NCI-H2196 (cell line): ENCODE measurements at regions not wholly inside any gene's neighbourhood (a gene's known extent, or its start where the extent isn't known, plus 50 kb on each side); places are given as distances from the start of the nearest gene placed in this dataset.
"Not testable (repeated sequence)": the region's sequence is repeated elsewhere in the genome, so short reads cannot be mapped to it uniquely, and the experiment has no call there.

Experiments used
- DNase-seq: peaks from one replicate; lab custom pipeline; 2025; ENCODE audit not compliant: unreplicated experiment; lab: John Stamatoyannopoulos, UW

DNA sequence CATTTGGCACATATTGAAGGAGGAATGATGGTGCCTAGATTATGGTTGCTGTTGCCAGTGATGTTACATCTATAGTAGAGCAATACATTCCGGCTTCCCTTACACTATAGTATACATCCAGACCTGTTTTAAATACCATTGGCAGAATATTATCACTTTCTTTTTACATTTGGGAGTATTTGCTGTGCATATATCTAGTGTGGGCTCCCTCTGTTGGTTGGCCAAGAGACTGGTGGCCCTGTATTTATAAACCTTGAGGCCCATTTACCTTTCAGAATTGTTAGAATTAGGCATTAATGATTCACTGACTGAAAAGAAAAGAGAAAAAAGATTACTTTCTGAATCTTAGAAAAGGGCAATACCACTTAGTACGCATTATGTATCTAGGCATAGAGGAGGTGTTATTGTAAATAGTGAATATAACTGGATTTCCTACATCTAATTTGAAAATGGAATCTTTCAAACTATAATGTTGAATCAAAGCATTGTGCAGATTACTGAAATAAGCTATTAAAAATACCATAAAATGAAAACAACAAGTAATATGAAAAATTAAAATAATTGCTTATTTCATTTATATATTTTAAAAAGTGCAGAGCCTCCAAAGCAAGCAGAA lies 628.8 kb upstream of the MAN1A1 start:
- DNase-seq = no peak

DNA sequence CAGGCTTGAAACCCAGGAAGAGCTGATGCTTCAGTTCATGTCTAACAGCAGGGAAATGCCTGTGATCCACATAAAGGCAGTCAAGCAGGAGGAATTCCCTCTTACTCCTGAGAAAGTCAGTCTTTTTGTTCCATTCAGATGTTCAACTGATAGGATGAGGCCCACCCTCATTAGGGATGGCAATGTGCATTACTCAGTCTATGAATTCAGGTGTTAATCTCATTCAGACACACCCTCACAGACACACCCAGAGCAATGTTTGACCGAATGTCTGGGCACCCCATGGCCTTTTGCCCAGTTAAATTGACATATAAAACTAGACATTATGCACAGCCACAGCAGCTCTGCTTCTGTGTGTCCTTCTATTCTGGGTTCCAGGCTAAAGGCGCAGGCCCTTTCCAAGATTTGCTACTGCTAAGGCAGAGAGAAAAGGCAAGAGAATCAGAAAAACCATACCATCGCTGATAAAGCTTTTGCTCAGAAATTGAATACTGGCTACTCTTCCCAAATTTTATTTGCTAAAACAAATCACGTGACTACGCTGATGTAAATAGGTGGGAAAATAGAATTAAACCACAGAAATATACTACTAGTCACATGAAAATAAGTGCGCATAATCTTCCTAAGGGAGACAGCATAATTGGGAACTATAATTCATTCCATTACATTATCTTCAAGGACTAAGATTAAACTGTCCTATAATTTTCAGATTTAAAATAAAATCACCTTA lies 625.0 kb upstream of the MAN1A1 start:
- DNase-seq = no peak

DNA sequence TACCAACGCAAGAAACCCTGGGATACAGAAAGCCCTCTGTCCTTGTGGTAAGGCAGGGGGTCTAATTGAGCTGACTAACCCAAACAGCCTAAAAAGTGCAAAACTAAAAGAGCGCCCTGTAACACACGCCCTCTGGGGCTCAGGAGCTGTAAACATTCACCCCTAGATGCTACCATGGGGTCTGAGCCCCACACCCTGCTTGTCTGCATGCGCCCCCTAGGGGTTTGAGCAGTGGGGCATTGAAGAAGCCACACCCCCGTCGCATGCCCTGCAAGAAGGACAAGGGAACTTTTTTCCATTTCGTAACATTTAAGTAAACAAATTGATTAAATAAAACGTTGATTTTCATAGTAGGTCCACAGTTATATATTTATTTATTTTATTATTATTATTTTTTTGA lies 616.9 kb upstream of the MAN1A1 start:
- no peak for DNase-seq

DNA sequence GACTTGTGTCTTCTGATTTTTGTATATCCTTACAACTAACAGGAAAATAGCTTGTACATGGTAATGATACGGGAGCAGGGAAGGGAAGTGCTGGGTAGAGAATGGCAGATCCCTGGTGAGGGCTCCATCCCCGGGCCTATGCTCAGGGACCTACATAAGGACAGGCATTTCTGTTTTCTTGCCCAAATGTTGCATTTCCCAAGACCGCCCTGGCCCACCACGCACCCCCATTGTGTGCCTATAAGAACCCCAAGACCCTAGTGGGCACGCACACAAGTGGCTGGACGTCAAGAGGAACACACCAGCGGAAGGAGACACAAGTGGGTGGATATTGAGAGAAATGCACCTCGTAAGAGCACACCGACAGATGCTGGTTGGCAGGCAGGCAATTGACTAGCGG lies 616.3 kb upstream of the MAN1A1 start:
- no peak for DNase-seq

DNA sequence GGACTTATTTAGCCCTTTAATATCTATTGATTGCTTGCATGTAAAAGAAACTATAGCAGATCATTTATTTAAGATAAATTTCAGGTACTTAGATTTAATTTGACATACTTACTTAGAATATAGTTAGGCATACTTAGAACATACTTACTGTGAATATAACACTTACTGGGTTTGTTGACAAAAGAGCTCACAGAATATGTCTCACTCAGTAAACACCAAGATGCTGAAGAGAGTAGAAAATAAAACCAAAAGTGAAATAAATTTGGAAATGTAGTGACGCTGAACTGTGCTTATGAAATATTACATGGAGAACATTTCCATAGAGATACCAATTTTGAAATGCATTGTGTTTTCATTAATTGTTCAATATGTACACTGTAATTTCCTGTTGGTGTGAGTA lies 615.4 kb upstream of the MAN1A1 start:
- no peak for DNase-seq

DNA sequence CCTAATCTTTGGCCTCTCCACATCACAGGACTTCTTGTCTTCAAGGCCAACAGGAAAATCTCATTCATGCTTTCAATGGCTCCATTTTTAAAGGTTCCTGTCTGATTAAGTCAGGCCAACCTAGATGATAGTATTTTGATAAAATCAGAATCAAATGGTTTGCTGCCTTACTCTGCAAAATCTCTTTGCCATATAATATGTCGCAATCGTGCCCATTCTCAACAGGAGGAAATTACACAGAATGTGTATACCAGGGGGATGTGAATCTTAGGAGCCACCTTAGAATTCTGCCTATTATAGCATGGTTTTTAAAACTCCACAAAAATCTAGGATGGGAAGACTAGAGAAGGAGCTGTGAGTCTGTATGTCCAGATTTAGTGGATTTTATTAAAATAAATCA lies 612.9 kb upstream of the MAN1A1 start:
- DNase-seq = no peak

DNA sequence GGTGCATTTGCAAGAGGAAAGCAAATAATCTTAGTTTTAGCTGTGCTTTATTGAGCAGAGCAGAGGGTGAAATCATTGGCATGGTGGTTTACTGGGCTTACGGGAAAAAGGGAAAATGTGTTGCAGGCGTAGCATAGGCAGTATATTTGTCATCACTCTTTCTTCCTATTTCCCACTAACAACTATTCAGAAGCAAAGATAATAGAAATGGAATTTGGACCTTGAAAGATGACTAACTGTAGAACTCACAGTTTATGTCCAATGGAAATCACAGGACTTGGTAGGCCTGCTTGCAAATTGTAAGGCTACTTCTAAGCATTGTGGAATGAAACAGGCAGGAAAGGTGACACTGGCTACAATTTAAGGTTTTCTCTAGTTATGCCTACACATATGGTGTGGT lies 611.9 kb upstream of the MAN1A1 start:
- no peak for DNase-seq

DNA sequence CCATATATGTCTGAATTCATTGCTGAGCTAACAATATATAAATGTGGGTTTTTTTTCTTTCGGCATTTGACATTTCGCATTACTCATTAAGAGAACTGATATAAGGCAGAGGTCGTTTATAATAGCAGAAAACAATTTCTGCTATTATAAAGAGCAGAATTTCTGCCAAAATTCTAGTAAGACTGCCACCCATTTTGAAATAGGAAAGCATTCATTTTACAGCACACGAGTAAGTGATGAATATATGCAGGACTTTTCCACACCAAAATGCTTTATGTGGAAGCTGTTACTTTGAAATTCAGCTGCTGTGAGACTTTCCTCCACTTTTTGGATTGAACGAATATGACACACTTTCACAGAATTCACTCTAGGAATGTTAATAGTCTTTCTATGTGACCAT lies 610.9 kb upstream of the MAN1A1 start:
- no peak for DNase-seq

DNA sequence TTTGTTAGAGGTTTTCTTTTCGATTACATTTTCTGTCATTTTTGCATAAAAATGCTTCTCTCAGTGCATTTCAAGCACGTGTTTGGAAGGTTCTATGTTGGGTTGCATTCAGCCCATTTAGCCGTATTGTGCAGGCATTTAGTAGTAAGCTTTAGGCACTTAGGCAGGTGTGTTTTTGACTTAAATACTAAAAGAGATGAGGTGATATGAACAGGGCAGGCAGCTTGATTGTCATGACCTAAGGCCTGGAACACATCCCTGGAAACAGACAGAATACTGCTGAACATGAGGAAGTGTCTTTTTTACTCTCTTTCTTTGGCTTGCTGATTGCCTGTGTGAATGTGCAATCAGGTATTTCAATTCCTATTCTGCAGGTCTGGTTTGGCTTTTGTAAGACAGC lies 610.5 kb upstream of the MAN1A1 start:
- no peak for DNase-seq

DNA sequence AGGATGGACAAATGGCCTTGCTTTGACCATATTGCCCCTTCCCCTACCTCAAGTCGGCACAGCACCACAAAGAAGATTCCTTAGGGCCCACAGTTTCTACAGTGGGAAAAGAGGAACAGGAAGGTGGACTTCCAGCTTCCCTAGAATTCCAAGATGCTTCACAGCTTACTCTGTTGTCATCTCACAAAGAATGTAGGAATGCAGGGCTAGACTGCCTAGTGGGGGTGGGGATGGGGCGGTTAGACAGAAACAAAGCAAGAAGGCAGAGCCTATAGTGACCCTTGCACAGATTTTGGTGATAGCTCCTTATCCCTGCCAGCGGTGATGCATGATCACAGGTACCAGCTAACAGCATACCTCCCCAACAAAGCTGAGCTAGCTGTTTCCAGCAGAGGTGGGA lies 607.6 kb upstream of the MAN1A1 start:
- no peak for DNase-seq

DNA sequence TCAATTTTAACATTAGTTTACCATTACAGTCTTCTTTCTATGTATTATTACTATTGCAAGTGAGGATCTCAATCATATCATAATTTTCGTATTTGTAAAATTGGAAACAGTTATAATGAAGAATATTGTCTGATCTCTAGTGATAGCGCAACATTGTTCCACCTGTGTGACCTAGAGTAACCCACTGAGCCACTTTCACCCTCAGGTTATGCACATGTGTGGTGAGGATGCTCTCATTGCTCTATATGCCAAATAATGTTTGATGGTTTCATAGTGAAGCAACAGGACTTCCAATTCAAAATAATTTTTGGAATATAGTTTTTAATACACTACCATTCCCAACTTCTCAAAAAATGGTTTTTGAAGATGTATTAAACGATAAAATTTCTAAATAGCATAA lies 603.1 kb upstream of the MAN1A1 start:
- no peak for DNase-seq

DNA sequence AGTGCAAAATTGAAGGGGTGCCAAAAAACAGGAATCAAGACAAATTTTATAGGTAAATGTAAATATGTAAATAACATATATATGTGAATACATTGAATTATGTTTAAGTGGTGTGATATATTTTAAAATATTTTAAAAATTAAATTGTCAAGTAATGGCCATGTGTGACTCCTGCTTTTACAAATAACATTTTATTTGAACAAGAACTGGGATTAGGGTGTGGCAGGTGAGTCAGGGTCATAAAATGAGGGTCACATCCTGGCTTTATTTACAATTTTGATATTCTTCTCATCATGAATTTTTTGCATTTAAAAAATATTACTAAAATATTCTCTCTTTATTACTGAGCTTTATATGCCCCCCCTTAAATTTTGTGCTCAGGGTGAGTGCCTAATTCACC lies 601.1 kb upstream of the MAN1A1 start:
- no peak for DNase-seq

DNA sequence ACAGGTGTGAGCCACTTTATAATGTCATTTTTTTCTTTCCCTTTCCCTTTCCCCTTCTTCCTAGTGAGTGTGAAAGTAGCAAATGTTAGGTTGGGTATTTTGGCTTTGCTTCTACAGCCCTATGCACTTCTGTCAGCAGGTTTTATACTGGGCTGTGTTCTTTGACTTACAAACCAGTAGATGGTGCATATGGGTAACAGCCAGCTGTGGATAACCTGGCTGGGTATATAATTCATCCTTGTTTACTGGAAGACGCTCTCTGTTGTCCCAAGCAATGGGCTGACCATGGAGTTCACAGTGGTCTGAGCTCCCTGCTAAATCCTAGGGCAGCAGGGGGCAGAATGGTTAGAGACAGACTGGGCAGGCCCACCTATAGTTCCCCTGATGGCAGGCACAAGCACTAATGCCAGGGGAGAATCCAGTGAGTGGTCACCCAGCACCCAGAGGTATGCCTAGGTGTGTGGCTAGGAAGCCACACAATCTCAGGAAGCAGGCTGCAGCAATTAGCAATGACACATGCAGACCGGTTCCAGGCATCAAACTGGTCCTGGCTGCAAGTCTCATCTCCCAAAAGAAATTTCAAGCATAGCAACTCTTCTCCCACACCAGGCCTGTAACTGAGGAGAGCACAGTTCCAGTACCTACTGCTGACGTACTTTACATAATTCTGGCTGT lies 592.7 kb upstream of the MAN1A1 start:
- no peak for DNase-seq

DNA sequence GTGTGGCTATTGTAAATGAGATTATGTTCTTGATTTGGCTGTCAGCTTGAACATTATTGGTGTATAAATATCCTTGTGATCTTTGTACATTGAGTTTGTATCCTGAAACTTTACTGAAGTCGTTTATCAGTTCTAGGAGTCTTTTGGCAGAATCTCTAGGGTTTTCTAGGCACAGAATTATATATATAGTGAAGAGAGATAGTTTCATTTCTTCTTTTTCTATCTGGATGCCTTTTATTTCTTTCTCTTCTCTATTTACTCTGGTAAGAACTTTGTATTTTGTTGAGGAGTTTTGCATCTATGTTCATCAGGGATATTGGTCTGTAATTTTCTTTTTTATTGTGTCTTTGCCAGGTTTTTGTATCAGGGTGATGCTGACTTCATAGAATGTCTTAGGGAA lies 589.2 kb upstream of the MAN1A1 start:
- no peak for DNase-seq

DNA sequence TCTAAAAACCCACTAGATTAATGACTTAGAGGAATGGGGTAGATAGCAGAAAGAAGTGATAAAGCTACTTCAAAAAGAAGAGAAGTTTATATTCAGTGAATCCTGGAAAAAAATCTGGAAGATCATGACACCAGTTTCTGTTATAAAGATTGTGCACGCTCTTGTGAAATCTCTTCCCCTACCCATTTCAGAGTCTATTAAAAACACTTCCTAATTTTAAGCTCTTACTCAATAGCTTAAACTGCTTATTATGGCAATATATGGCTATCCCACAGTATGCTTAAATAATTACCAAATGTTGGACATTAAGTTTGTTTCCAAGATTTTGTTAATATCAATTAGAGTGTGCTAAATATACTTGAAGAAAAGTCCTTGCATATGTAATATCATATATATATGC lies 585.3 kb upstream of the MAN1A1 start:
- DNase-seq = no peak

DNA sequence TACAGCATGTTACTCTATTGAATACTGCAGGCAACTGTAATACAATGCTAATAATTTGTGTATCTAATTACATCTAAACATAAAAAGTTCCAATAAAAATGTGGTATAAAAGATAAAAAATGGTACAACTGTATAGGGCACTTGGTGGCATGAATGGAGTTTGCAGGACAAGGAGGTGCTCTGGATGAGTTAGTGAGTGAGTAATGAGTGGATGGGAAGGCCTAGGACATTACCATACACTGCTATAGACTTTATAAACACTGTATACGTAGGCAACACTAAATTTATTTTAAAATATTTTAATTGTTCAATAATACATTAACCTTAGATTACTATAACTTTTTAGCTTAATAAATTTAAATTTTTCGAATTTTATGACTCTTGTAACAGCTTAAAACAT lies 579.6 kb upstream of the MAN1A1 start:
- no peak for DNase-seq

DNA sequence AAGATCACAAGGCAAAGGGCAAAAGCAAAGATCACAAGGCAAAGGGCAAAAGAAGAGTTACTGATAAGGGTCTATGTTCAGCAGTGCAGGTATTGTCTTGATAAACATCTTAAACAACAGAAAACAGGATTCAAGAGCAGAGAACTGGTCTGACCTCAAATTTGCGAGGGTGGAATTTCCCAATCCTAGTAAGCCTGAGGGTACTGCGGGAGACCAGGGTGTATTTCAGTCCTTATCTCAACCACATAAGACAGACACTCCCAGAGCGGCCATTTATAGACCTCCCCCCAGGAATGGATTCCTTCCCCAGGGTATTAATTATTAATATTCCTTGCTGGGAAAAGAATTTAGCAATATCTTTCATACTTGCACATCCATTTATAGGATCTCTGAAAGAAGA lies 575.3 kb upstream of the MAN1A1 start:
- not testable (repeated sequence) for DNase-seq

DNA sequence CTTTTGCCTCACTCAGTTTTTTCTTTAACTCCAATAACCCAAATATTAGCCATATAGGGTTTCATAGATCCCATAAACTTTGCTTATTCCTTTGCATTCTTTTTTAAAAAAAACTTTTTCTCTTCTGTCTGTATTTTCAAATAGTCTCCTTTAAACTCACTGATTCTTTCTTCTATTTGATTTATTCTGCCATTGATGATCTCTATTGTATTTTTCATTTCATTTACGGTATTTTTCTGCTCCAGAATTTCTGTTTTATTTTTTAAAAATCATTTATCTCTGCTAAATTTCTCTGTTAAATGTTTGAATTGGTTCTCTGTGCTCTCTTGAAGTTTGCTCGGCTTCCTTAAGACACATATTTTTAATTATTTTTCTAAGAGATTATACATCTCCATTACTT lies 573.3 kb upstream of the MAN1A1 start:
- no peak for DNase-seq

DNA sequence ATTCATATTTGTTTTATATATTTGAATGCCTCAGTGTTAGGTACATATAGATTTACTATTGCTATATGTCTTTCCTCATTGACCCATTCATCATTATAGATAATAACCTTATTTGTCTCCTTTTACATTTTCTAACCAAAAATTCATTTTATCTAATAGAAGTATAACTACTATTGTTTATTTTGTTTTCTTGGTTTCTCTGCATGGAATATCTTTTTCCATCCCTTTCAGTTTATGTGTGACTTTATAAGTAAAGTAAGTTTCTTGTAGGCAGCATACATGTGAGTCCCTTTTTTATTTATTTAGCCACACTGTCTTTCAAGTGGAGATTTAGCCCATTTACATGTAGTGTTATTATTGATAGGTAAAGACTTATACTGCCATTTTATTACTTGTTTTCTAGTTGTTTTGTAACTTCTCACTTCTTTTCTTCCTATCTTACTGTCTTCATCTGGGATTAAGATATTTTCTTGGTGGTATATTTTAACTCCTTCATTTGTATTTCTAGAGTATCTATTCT lies 572.0 kb upstream of the MAN1A1 start:
- no peak for DNase-seq

DNA sequence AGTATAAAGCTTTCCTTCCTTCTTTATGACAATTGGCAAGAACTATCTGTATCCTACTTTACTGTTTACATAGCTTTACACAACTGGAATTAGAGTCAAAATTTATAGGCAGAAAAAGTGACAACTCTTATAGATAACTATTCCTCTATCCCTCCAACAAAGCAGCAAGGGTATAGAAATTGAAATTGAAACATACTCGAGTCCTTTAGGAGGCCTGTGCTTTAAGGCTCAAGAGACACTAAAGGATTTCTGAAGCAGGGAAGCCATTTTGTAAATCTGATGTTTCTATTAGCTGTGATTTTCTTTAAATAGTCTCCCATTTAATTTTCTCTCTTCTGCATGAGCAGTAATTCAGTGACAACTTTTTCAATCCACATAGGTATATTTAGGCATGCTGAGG lies 567.6 kb upstream of the MAN1A1 start:
- no peak for DNase-seq

DNA sequence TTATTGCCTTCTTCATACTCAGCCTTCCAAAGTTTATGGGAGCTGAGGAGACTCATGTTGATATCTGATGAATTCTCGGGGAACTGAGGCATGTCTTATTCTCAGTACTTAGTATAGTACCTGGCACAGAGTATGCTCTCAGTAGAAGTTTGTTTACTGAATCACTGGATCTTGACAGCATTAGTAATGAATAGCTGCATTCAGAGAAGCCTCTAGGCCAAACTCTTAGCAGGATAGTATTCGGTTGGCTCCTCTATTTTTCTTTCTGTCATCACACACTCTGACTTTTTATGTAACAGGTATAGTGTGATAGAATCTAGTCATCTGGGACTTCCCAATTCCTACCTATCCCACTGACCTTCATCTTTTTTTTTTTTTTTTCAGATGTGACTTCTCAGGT lies 566.4 kb upstream of the MAN1A1 start:
- no peak for DNase-seq

DNA sequence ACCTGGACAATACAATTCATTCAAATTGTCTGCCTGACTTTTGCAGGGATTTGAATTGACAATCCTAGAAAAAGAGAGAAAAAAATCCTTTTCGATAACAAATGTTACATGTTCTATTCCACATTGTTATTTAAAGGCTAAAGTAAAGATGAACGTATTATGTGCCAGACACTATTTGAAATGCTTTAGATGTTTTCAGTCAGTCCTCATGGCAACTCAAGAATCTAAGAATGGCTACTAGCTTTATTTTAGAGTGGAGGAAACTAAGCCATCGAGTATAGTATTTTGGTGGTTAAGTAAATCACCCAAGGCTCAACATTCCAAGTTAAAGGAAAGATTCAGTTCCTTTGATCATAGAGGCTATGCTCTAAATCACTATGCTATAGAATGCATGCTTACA lies 558.6 kb upstream of the MAN1A1 start:
- no peak for DNase-seq
